HG03025 (cell line): ENCODE measurements at regions not wholly inside any gene's neighbourhood (a gene's known extent, or its start where the extent isn't known, plus 50 kb on each side); places are given as distances from the start of the nearest gene placed in this dataset.

Source experiments
- ATAC-seq: cut with Tn5 transposase; IDR thresholded peaks from one replicate; pipeline ENCODE4 v1.9.1; 2021; ENCODE audit warnings: mild to moderate bottlenecking, moderate library complexity; ENCODE audit not compliant: unreplicated experiment, low FRiP score

DNA sequence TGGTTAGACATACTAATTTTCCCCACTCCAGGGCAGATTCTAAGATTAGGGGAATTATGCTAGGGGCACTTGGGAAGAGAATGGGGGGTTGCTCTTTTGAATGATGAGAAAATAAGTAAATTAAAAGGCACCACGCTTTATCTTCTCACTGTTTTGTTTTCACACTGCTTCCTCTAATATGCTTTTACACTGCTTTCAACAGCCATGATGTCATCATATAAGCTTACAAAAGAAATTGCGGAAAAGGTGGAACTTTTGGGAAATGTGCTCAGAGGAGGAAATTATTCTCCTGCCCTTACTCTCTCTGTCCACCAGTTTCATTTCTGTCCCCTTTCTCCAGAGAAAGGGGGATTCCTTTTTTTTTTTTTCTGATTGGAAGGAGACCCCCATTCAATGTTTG lies 308.2 kb downstream of the TOX3 start:
- ATAC-seq, result no peak

DNA sequence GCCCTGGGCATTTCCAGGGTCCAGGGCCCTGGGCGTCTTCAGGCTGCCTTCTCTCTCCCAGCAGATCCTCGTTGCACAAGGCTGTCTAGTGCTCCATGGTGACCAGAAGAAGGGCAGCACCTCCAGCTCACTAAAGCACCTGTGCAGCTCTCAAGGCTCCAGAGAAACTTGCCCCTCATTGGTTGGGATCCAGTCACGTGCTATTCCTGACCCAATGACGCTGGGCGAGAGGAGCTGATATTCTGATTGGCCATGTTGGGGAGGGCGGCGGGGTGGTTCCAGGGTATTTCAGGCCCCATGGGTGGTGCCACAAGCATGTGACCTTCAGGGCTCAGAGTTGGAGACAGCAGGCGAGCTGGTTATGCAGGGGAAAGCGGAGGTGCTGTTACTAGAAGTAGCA lies 309.1 kb downstream of the TOX3 start:
- ATAC-seq, result no peak

DNA sequence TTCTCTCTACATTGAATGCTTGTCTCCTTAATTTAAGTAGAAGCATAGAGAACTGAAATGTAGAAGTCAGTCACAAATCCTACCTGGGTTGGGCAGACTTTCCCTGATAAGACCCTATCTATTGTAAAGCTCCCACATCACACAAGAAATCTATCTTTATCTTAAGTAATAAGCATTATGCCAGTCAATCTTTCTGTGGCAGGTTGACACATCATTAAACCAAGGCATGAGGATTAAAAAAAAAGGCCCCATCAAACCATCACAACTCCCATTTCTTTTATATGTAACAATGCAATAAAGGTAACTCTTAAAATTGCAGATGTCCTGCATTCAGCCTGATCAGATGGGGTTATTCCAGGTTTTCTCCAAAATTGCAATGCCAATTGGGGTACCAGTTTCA lies 311.8 kb downstream of the TOX3 start:
- no peak for ATAC-seq

DNA sequence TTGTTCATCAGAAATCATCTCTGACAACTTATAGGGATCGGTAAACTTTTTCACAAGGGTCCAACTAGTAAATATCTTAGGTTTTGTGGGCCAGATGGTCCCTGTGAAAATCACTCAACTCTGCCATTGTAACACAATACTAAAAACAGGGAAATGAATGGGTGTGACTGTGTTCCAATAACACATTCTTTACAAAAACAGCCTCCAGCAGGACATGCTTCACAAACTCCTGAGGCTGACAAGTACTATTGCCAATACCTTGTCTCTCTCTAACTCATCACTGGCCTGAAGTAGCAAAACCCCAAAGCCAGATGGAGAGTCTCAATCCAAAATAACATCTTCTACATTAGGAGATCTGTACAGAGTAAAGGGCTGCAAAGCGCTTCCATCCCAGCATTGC lies 312.3 kb downstream of the TOX3 start:
- ATAC-seq, result no peak

DNA sequence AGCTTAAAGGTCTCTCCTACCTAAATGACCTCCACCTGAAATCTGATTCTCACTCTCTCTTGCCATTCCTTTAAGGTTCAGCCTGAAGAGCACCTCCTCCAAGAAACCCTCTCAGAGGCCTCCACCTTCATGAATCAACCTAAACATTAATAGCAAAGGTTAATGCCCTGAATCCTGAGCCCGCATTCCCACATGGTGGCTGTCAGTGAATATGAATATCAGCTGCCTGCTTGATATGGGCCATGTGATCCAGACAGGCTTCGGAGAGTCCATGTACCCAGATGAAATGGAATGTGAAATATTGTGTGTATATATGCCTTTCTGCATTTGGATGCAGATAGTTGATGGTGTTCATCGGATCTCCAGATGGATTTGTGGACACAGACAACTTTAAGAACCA lies 317.5 kb downstream of the TOX3 start:
- ATAC-seq, result no peak

DNA sequence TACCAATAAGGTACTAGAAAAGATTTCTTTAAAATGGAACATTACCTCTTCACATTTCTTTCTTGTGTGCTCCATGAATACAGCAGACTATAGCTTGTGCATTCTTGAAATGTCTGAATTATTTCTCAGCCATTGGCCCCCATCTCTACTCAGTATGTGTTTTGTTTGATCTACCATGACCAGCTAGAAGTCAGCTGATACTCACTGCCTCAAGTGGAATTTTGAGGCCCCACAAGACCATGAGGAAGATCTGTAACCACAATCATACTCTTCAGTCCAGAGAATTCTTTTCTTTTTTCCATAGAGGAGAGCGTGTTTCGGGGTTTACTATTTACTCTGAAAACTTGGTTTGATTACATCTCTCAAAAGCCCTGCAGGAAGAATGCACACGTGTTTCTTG lies 319.1 kb downstream of the TOX3 start:
- ATAC-seq, result no peak

DNA sequence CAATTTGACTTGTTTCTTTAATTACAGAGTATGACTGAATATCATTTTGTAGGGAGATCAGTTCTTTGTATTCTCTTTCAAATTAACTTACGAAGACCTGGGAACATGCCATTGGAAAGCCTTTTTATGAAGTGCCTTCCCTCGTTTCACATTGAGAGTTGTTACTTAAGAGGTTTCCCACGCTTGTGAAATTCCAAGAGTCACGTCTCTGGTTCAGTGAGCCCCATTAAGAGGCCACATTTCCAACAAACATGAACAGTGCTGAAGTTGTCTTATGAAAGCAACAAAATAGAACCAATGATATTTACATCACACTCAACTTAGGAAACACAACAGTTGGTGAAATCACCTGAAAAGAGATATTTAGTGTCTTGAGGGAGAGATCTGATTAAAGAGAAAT lies 334.1 kb downstream of the TOX3 start:
- no peak for ATAC-seq

DNA sequence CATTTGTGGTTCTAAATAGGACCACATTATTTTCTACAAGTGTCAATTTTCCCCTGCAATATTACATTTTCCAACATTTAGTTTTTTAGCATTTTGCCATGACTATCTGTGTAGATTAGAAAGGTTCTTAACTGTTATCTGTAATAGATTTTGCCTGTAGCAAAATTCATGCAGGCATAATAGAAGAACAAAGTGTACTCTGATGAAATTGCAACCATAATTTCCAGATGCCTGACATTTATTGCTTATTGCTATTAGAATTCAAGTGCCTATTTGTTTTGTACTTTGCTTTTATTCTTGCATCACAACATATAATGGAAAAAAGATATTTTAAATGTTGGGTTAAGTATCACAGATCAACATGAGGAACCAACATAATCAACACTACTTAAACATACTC lies 337.7 kb downstream of the TOX3 start:
- ATAC-seq, result no peak

DNA sequence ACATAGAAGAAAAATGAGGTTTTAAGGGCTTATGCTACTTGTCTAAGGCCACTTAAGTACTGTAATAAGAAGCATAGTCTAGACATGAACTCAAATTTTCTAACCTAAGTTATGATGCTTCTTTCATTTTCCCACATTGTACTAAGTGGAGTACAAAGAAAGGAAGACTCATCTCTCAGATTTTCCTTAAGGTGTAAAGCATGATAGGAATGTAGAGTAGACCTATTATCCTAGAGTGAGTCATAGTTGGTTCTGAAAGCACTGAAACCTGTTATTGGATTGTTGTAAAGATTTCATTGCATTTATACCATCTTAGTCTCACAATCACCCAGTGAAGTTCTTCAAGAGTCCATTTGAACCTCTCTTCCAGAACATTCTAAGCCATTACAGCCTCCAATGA lies 343.8 kb downstream of the TOX3 start:
- ATAC-seq, result no peak

DNA sequence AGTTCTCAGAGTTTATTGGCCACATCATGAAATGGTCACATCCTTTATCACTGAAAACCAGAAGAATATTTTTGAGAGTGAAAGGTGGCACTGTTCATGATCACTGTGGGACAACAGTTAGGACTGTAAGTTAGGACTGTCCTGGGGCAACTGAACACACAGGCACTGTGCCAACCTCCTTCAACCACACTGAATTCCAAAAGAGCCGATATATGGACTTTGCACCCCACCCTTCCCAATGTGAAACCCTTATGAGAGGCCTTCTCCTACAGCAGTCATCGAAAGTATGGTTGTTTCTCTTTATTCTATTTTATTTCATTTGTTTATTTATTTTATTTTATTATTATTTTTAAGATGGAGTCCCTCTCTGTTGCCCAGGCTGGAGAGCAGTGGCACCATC lies 353.5 kb downstream of the TOX3 start:
- no peak for ATAC-seq

DNA sequence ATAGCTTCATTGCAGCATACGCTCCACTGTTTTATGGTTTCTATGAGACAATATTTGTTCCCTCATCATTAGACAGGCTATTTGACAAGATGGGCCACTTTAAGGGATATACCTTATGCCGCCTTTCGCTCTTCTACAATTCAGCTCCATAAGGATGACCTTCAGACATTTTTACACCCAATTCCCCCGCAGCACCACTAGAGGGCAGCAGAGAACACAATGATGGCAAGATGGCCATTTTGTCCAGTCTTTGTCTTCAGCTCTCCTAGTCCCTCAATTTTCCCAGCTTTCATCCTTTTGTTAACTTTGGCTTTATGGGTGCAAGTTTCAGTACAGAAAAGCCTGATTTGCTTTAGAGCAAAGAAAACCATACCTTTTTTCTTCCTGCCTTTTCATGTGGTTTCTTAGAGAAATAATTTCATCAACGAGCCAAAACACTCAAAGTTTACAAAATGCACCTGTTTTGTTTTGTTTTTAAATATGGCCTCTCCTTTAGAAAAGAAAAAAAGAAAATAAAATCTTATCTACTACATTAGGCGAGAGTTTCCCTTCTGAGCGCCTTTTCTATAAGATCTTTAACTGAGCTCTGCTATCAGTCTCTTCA lies 355.3 kb downstream of the TOX3 start:
- ATAC-seq, result no peak

DNA sequence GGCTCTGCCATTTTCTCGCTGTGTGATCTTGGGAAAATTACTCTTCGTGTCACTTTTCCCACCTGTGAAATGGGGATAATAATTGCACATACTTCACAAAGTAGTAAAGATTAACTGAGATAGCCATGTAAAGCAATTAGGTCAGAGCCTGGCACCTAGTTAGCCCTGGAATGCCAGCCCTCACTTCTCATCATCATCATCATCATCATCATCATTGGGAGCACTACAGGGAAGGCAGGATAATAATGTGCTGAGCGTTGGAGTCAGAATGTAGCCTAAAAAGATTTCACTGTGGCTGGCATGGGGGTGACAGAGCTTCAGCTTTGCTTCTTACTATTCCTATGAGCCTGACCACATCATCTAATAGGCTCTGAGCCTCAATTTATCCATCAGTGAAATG lies 362.6 kb downstream of the TOX3 start:
- no peak for ATAC-seq

DNA sequence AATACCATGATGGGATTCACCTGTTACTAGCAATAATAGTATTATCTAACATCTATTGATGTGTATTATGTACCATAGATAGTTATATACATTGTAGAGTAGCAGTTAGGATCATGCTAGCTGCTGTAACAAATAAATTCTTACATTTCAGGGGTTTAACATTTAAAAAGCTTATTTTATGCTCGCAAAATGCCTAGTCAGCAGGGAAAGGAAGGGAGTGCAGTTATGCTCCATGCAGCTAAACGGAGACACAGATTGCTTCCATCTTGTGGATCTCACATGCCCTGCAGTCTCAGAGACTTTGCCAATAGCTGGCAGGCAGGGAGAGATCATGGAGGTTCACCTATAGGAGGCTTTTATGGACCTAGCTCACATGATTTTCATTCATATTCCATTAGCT lies 364.1 kb downstream of the TOX3 start:
- ATAC-seq, result no peak

DNA sequence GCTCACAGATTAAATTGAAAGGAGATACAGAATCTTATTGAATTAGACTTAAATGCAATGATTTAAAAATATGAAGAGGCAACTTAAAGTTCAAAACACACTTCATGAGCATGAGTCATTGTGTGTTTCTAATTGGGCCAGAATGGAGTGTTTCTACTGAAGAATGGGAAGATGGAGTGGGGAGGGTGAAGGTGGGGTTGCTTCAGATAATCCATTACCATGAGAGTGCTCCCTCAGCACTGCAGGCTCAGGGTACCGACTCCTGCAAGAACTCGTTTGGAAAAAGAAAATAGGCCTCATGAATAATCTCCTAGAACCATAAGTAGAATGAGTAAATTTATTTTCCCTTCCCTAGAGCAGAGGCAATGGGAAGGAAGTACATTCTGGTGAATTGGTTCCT lies 372.8 kb downstream of the TOX3 start:
- no peak for ATAC-seq

DNA sequence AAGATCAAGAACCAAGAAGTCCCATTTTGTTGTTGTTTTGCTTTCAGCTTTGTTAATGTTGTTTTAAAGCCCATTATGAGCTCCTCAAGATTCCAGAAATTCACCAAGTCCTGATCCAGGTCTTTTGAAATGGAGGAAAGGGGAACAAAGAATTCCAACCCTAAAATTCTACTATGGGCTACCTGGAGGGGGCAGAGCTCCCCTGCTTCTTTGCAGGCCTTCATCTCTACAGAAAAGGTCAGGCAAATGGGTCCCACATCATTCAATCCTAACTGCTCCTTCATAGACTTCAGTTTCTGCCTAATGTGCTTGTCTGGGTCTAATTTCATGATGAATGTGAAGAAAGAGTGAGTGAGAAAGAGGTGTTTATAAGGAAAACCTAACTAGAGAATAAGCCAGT lies 375.5 kb downstream of the TOX3 start:
- ATAC-seq, result no peak

DNA sequence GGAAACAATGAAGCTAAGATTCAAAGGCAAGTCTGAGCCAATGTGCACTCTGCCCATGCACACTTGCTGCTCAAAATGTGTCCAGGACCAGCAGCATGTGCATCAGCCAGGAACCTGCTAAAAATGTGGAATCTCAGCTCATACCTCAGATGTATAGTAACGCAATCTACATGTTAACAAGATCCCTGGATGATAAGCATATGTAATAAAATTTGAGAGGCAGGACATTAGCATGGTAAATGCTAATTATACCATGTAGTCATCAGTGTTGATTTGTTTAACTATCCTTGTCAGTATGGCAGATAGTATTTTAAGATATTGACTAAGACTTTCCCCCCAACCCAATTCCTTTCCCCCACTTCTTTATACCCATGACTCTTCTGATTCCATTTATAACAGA lies 379.6 kb downstream of the TOX3 start:
- no peak for ATAC-seq

DNA sequence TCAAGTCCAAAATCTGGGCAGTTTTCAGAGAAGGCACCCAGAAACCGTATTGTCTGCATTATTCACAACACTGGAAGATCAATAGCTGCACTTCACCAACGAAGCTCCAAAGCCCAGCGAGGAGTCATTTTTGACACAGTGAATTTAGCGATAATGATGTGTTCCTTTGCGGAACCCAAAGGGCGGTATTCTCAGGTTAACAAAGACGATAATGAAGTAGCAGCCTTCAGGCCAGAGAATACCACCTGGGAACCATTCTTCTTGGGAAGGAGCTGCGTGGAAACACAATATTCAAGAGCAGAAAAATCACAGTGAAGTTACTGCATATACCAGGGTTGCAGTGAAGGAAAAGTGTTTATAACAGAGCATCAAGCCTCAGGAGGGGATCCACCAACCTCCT lies 381.0 kb downstream of the TOX3 start:
- ATAC-seq, result no peak

DNA sequence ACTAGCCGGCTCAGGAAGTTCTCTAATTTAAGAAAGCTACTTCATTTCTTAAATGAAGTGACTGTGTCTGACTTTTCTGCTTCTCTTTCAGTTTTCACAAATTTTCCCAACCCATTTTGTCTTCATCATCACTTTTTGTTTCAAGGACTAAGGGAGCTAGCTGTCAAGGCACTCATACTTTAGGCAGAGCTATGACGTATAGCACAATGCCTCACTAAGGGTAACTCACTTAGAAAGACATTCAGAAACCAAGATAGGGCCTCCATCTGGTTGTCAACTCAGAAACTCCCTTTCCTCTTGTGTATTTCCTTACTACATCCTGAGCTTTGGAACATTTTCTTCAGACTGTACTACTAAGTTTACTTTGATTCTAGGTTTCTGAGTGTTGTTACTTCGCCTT lies 397.9 kb downstream of the TOX3 start:
- ATAC-seq, result no peak

DNA sequence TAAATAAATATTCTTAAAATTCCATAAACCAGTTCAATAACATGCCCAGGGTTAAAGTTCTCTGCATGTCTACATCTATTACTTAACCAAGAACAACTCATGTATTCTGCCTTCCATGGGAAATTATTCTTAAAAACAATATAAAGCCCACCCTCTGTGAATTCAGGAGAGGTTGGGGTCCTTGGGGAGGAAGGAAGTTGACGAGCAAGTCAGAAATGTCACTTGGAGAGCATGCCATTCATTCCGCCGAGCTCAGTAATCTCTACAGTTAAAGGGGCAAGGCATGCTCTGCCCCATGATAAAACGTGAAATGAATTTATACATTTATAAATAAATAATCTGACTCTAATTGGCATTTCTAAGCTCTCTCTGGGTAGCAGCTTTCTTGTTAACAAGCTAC lies 405.1 kb downstream of the TOX3 start:
- ATAC-seq, result no peak

DNA sequence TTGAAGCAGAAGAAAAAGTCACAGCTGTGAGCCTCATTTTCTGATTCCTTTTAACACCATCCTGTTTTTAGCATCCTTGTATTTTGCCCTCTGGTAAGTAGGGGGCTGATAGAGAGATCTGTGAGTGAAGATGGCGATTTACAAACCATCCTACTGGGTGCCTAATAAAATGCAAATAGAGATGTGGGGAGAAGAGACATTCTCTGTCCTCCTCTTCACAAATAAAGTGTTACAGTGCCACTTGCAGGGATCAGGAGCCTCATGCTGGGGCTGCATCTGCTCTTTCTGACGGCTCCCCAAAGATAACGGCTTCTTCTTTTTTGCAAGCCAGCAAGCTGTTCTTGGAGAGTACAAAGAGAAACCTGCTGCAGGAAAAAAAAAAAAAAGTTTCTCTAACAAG lies 418.6 kb downstream of the TOX3 start:
- no peak for ATAC-seq

DNA sequence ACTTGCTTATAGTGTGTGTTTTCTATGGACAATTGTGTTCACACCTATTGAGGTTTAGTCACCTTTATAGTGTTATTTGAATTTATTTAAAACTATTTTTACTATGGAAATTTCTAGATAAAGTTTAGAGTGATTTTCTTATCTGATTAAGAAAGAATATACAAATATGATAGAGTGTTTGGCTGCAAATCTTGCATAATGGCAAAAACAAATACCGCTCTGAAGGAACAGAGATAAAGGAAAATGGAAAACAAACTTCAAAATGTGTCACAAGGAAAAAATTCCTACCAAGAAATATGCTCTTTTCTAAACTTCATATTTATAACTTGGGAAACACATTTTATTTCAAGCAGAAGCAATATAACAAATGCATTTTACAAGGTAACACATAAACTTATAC lies 423.1 kb downstream of the TOX3 start:
- ATAC-seq, result no peak

DNA sequence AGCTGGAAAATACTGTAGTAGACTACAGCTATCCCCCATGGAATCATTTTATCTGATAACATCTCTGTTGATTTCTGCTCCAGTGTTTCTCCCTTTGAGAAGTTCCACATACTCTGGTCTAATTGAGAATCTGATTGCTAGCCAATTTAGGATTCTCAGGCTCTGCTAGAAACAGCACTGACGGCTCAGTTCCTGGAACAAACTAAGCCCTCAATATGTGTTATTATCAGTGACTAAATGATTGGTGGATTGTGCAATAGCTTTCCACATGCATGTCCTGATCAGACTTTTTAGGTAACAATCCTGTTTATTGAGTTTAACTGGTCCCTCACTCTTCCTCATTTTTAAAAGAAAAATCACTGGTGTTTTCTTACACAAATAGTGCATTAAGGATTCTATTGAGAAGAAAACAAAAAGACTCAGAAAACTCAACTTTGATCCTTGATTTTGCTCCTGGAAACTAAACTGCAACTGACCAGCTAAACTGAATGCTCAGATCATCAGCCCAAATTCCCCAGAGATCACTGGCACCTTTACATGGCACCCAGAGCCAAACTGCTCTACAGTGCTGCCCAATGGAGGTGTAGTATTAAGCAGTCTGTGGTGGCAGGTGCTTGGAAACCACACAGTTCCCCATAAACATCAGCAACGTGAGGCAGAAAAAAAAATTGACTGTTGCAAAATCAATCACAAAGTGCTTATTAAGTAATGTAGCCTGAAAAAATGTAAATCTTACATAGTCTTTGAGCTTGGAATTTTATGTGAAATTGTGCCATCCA lies 423.7 kb downstream of the TOX3 start:
- ATAC-seq, result no peak

DNA sequence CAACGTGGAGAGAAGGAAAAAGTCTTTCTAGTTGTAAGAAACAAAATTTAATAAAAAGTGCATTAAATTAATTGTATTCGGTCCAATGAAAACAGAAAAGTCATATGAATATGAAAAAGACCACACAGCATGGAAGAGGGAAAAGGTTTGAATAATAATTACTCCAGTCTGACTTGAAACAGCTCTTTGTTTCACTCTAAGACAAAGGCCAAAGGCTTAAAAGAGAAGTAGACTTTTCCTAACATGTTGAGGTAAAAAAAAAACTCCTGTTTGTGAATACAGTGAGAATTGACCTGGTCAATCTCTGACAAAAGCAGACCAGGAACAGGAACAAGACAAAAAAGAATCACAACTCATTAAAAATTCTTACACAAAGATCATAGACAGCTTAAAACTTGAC lies 429.8 kb downstream of the TOX3 start:
- no peak for ATAC-seq
